Ovary (tissue), 7 donors: ENCODE measurements at regions not wholly inside any gene's neighbourhood (a gene's known extent, or its start where the extent isn't known, plus 50 kb on each side); places are given as distances from the start of the nearest gene placed in this dataset.
"Not testable (repeated sequence)": the region's sequence is repeated elsewhere in the genome, so short reads cannot be mapped to it uniquely, and the experiment has no call there.

Experiments
- DNase-seq, 5 donors: peaks; one replicate each; pipeline ENCODE4 v3.0.0-alpha.2; 2019 to 2020
- H3K27ac ChIP-seq, 2 donors: fragments of 200-600 bp; one replicate each; pipeline versions ENCODE4 v1.5.1 to v1.8.0; 2019 to 2022
- H3K27me3 ChIP-seq: fragments of 200-600 bp; one replicate; pipeline ENCODE4 v1.8.0; 2022
- H3K36me3 ChIP-seq: fragments of 200-600 bp; sonication (generic); one replicate; pipeline ENCODE4 v1.5.1; 2019
- H3K4me1 ChIP-seq: one replicate; pipeline ENCODE4 v1.8.1; 2013; ENCODE audit warnings: mild to moderate bottlenecking, moderate library complexity; ENCODE audit not compliant: insufficient read depth
- H3K4me3 ChIP-seq: fragments of 200-600 bp; sonication (generic); one replicate; pipeline ENCODE4 v1.5.1; 2017
- H3K9me3 ChIP-seq, 2 donors: fragments of 200-600 bp in 1 of 2; sonication (generic) in 1 of 2; one replicate each; pipeline versions ENCODE4 v1.5.1 to v1.8.1; 2013 to 2019; ENCODE audit warnings: mild to moderate bottlenecking in 1 of 2, moderate library complexity in 1 of 2
- EP300 ChIP-seq: sonication (generic); formaldehyde crosslinking; IDR thresholded peaks from one replicate; pipeline ENCODE4 v1.6.1; 2017; ENCODE audit warnings: antibody characterized with exemption
- POLR2A ChIP-seq: fragments of 450-650 bp; IDR thresholded peaks from one replicate; pipeline ENCODE4 v1.6.1; 2017; ENCODE audit warnings: antibody characterized with exemption, mild to moderate bottlenecking, moderate library complexity
- WGBS, 3 donors: extraction: QIAGEN DNeasy Blood & Tissue Kit in 1 of 3; methylation state at CpG; one replicate each; pipeline versions ENCODE4 v1.1.5 to v1.1.7; 2013 to 2017; 5-methylcytosine and 5-hydroxymethylcytosine counted together
- intact Hi-C, 4 donors: fragments of 100-400 bp; cut with DNase I; formaldehyde crosslinking; loops; one replicate each; pipeline versions ENCODE4 v1.11.0 to v1.15.1; 2022 to 2023
- TF ChIP-seq, protein P1 (sequence below), 3 donors: fragments of 450-650 bp in 2 of 3; fragments of 200-600 bp in 1 of 3; IDR thresholded peaks; one replicate each; pipeline versions ENCODE4 v1.5.1 to v1.8.0; 2016 to 2022; ENCODE audit warnings: antibody characterized with exemption in 3 of 3, mild to moderate bottlenecking in 1 of 3
- donor health status: DM: no; HTN: no; CAD: no; lungs with moderate emphysema.
- donor health status: DM: no; HTN: no; CAD: no.
- donor health status: Bipolar disorder and iron deficiency.
- donor health status: DM: no; HTN: no; CAD: no.
- donor health status: DM: yes; HTN: yes; CAD: no.

DNA sequence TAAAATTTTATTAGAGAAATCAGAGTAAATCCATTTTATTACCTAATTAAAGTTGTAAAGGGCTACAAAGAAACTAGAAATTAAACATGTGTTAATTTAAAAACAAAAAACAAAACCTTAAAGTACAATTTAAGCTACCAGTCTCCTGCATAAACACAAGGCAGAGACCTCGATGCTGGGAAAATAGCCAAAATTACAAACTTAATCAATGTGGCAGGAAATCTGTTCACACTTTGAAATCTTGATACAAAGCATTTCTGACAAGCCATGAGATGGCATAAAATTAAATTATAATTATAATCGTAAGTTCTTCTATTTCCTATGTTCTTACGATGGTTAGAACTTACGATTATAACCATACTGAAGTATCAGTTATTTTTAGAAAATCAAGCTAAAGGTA, 158.0 kb upstream of the FREM1 start:
- intact Hi-C loops: no loop called here
- no peaks in the 10 kb centered on the region for H3K36me3 ChIP-seq

DNA sequence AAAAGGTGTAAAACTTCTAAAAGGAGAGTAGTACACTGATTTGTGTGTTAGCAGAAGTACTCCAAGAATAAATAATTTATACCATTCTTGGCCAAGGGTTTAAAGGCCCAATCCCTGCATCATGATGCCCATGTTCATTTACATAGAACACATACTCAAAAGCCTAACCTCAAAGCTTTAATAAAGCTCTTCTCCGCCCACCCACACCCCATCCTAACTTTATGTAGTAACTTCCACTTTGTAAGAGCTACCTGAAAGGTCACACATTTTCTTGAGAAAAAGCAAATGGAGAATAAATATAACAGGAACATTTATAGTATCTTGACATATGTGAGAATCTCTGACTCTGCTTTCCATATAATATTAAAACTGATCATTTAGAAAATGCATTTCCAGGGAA, 148.8 kb upstream of the FREM1 start:
- DNase-seq: no peak

More for the DNA sequence above, 158.0 kb upstream of the FREM1 start:
- TF ChIP-seq POLR2A (no peak), EP300 (no peak)
- TF ChIP-seq, protein P1, sequence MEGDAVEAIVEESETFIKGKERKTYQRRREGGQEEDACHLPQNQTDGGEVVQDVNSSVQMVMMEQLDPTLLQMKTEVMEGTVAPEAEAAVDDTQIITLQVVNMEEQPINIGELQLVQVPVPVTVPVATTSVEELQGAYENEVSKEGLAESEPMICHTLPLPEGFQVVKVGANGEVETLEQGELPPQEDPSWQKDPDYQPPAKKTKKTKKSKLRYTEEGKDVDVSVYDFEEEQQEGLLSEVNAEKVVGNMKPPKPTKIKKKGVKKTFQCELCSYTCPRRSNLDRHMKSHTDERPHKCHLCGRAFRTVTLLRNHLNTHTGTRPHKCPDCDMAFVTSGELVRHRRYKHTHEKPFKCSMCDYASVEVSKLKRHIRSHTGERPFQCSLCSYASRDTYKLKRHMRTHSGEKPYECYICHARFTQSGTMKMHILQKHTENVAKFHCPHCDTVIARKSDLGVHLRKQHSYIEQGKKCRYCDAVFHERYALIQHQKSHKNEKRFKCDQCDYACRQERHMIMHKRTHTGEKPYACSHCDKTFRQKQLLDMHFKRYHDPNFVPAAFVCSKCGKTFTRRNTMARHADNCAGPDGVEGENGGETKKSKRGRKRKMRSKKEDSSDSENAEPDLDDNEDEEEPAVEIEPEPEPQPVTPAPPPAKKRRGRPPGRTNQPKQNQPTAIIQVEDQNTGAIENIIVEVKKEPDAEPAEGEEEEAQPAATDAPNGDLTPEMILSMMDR (IDR thresholded peaks at IDR 0.05): no peak
- H3K4me1 ChIP-seq: no peaks in the 10 kb centered on the region
- H3K4me3 ChIP-seq: no peak overlapping the region
- 69 to 74% (median 72%) methylated on average over 4 of the region's 4 CpGs for WGBS, 3 donors
- no peaks in the 10 kb centered on the region for H3K9me3 ChIP-seq
- H3K27ac ChIP-seq: no peak overlapping the region
- no peaks in the 10 kb centered on the region for H3K27me3 ChIP-seq
- no peak for DNase-seq

DNA sequence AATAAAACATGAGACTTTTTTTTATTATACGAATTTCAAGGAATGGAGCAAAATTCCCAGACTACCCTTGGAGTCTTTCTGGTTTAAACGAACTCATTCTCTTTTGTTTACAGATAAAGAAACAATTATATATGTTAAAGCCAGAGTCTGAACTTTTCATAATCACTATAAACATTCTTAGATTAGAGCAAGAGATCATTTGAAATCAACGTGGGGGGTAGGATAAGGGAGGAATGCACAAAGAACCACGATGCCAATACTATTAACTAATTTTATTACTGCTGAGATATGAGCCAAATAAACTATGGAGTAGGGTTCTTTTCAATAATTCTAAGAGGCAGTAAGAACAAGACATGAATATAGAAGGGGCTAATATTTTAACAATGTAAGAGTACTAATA, 148.0 kb upstream of the FREM1 start:
- Histone ChIP-seq H3K4me1 (no peaks in the 10 kb centered on the region), H3K36me3 (no peaks in the 10 kb centered on the region), H3K9me3 (no peaks in the 10 kb centered on the region), H3K27me3 (no peaks in the 10 kb centered on the region), H3K4me3 (no peak overlapping the region), H3K27ac (no peak overlapping the region)
- WGBS, 3 donors: 37 to 44% (median 39%) methylated on average over 4 of the region's 4 CpGs
- intact Hi-C loops: no loop called here
- no peak for DNase-seq
- TF ChIP-seq POLR2A (no peak), EP300 (no peak)
- TF ChIP-seq, protein P1 (IDR thresholded peaks at IDR 0.05): no peak

More for the DNA sequence above, 148.8 kb upstream of the FREM1 start:
- H3K4me1 ChIP-seq: no peaks in the 10 kb centered on the region
- TF ChIP-seq POLR2A (no peak), EP300 (no peak)
- TF ChIP-seq, protein P1 (IDR thresholded peaks at IDR 0.05): no peak
- H3K36me3 ChIP-seq: no peaks in the 10 kb centered on the region
- H3K4me3 ChIP-seq: no peak overlapping the region
- WGBS, 3 donors: 93 to 100% (median 97%) methylated on average over 1 of the region's 1 CpG
- intact Hi-C loops: no loop called here
- H3K27ac ChIP-seq: no peak overlapping the region
- H3K27me3 ChIP-seq: no peaks in the 10 kb centered on the region
- no peaks in the 10 kb centered on the region for H3K9me3 ChIP-seq

DNA sequence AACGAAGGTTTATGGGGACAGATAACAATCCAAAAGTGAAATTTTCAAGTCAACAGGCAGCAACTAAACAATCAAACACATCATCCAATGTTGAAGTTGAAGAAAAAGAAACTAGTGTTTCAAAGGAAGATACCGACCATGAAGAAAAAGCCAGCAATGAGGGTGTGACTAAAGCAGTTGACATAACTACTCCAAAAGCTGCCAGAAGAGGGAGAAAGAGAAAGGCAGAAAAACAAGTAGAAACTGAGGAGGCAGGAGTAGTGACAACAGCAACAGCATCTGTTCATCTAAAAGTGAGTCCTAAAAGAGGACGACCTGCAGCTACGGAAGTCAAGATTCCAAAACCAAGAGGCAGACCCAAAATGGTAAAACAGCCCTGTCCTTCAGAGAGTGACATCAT, 145.1 kb upstream of the FREM1 start:
- H3K4me1 ChIP-seq, DNase-seq, H3K27ac ChIP-seq, H3K4me3 ChIP-seq, H3K36me3 ChIP-seq, intact Hi-C loops, H3K9me3 ChIP-seq, H3K27me3 ChIP-seq: not testable (repeated sequence)
- 43 to 59% (median 58%) methylated on average over 4 of the region's 4 CpGs for WGBS, 3 donors

DNA sequence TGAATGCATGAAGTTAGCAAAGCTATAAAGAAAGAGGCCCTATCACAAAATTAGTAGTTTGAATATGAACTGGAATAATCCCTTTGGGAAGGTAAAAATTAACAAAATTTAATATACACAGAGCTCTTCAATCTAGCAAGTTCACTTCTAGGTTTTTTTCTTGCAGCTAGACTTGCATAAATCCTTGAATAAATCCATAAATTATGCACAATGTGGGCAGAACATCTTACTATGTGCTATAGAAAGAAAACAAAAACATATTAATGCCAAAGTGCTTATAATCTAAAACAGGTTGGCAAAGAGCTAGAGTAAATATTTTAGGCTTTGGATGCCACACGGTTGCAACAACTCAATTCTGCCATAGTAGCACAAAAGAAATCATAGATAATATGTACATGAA, 138.5 kb upstream of the FREM1 start:
- TF ChIP-seq, protein P1 (IDR thresholded peaks at IDR 0.05): no peak
- TF ChIP-seq POLR2A: no peak
- no peak for TF ChIP-seq EP300
- DNase-seq: no peak
- H3K9me3 ChIP-seq: no peaks in the 10 kb centered on the region
- 66 to 87% (median 79%) methylated on average over 1 of the region's 1 CpG for WGBS, 3 donors
- H3K27me3 ChIP-seq: no peaks in the 10 kb centered on the region
- no peaks in the 10 kb centered on the region for H3K4me1 ChIP-seq
- no peak overlapping the region for H3K27ac ChIP-seq
- intact Hi-C loops: no loop called here
- no peaks in the 10 kb centered on the region for H3K36me3 ChIP-seq
- H3K4me3 ChIP-seq: no peak overlapping the region
